NCI-H526 treated with DMSO at 0.1 percent for 48 hours (cell line): ENCODE measurements at regions not wholly inside any gene's neighbourhood (a gene's known extent, or its start where the extent isn't known, plus 50 kb on each side); places are given as distances from the start of the nearest gene placed in this dataset.
"Not testable (repeated sequence)": the region's sequence is repeated elsewhere in the genome, so short reads cannot be mapped to it uniquely, and the experiment has no call there.

Source experiments
- DNase-seq: peaks from one replicate; lab custom pipeline; 2025; lab: John Stamatoyannopoulos, UW

DNA sequence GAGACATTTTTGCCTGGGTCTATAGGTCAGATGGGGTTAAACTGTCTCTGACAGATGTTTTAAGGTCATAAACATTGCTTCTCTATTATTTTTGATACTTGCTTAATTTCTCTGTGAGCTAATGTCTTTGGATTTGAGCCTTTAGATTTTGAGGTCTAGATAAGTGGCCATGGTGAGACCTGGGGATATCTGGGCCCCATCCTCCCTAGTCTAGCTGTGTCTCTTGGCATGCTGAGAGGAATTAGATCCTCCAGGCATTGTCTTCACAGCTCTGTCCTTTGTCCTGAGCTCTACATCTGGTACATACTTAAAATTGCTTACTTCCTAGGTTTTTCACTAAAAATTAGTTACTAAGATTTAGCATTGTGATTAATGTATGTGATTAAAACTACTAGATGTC, 265.0 kb upstream of the NPSR1 start:
- DNase-seq = no peak

DNA sequence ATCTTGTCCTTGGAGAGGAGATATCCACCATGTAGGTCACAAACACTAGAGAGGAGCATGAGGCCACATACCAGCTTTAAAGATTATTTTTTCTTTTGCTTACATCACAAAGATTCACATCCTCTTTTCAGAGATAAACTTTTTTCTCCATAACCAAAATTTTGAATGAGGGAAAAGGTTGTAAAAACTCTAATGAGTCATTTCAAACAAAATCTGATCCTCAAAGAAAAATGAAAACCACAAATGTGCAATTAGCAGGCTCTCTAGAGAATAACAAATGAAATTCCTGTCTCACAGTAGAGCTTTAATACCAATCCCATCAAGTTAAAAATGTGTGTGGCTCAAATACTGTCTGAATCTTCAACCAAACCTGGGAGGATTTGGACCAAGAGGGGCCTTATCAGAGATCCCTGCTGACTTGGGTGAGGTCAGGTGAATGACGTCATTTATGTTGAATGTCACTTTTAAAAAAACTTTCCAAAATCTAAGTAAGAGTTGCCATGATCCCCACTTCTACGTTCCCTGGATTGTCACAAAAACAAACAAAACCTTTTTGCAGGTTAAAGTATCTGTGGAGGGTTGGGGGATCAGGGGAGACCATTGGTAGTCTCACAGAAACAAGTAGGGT, 261.5 kb upstream of the NPSR1 start:
- no peak for DNase-seq

DNA sequence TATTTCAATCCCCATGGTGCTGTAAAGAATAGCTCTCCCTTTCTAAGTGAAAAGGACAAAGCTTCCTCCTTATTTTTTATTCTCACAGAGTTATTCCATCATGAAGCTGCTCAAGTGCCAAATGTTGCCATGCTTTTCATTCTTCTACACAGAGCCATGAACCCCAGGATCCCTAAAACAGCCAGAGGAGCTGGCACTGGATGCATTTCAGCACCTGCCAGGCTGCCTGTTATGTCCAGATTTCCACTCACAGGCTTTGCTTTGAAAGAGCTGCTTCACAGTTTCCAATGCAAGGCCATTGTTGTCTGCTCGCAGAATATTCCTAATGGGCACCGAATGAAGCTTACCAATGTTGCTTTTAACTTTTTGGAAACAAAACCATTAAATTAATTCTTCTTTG, 256.2 kb upstream of the NPSR1 start:
- DNase-seq = no peak

DNA sequence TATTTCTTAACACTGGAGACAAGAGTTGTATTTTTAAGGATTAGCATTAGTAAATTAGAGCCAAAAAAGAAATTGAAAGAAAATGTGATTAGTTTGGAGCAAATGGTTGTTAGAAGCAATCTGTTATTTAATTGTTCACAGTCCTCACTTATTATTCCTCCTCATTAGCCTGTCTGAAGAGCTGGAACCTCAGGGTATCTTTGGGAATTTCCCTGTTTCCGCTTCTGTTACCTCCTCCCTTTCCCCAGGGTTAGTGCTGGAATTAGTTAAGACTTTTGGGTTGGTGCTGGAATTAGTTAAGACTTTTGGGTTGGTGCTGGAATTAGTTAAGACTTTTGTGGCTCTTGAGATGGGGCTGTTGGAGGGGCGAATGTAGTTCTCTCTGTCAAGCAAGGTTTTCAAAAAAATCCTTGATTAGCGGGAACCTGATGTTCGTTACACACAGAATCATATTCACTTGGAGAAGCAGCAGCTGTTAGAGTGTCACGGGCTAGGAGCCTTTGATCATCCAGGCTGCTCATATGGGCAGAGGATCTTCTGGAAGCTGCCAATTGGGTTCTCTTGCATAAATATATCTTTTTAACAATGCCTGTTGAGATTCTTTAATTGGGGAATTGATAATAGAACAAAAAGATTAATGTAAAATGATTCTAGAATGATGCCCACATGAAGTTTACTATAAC, 251.0 kb upstream of the NPSR1 start:
- DNase-seq = no peak

DNA sequence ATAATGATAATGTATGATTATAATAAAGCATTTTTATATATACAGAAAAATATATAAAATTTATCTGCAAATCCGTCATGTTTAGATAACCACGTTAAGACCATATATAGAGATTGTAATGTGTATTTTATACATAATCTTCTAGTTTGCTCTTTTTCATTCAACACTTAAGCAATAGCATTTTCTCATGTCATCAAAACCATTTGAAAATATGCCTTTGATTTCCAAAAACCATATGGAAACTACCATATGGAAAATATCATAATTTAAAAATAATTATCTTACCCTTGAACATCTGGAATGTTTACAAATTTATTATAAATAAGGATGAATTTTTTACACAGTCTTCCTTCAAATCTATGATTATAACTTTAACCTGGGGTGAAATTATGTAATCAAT, 250.4 kb upstream of the NPSR1 start:
- no peak for DNase-seq

DNA sequence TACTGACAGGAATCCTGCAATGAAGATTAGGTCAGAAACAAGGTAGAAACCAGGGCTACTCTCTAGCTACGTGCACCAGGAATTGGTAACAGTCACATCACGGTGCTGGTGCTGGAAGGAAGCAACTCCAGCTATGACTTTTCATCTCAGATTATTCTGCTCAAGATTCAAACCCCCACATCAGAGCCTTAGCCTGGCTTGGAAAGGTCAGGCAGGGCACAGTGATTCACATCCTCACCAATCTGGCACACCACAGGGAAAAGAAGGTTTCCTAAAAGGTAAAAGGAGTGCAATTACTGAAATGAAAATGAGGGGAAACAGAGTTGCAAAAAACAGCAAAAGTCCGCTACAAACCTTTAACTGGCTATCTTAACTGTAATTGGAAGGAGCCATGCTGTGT, 240.2 kb upstream of the NPSR1 start:
- DNase-seq = no peak

DNA sequence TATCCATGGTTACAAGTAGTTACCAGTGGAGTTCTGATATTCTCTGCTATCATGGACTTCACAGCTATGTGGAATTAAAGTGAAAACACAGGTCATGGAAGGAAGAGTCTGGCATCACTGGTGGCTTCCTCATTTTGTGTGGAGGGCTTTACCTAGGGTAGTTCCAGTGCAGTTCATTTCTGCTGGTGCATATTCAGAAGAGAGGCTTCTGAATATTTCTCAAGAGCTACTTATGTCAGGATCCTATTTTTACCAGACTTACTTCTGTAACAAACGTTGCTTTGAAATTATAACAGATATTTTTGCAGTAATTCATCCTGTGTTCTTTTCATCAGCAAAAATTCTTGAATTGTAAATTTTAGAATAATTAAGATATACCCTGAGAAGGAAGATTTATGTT, 236.5 kb upstream of the NPSR1 start:
- no peak for DNase-seq

DNA sequence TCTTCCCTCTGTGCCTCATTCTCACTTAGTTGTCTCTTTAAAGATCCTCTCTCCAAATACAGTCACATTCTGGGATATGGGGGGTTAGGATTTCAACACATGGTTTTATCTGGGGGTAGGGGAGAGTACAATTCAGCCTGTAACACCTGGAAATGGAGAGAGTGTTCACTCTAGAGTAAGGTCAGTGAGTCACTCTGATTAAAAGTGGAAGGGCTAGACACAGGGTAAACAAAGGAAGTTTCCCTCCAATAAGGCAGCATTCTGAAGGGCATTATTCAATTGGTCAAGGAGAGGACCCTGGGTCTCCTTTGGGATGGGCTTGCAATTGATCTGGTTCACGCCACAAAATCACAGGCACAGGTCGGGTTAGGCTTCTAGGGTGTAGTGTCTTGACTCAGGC, 232.8 kb upstream of the NPSR1 start:
- no peak for DNase-seq

DNA sequence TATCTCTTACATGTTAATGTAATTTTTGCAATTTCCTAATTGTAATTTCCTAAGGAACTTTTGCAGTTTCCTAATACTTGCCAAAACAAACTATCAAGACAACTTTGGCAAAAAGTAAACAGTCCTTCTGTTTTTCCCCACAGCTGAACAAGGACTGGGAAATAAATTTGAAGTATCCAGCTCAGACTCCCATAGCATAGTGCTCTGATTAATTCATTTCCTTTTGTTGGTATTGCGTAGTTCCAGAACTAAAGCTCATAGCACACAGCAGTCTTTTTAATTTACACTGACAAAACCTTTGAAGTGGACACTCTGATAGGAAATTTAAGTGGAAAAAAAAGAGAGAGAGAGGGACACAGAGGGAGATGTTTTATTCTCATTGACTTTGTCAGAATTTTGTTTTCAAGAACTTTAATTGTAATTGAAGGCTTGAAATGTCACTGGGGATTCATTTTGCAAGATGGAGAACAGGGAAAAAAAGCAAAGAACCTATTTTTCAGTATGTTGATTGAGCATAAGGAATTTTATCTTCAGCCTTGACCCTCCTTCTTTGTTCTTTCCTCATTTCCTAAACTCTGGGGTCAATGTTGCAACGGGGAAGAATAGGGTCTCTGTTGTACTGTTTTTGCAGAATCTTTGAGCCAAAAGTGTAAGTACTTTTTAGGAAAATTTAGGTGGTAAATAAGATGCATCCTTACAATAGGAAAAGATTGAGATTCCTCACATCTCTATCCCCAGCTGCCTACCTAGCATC, 232.2 kb upstream of the NPSR1 start:
- no peak for DNase-seq

DNA sequence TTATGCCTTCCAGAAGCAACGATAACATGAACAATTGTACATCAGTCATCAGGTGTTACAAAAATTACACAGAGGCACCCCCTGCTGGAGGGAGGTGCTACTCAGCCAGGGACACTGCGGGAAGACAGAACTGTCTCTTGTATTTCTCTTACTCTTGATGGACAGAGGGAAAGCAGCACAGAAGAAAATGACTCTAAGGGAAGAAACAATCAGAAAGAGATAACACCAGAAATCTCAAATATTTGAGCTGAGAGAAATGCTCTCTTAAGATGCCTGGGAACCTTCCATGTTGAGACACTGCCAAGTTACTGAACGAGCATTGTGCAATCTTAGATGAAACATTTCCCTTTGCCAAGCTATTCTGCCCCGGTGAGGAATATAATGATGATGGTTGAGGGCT, 227.6 kb upstream of the NPSR1 start:
- no peak for DNase-seq

DNA sequence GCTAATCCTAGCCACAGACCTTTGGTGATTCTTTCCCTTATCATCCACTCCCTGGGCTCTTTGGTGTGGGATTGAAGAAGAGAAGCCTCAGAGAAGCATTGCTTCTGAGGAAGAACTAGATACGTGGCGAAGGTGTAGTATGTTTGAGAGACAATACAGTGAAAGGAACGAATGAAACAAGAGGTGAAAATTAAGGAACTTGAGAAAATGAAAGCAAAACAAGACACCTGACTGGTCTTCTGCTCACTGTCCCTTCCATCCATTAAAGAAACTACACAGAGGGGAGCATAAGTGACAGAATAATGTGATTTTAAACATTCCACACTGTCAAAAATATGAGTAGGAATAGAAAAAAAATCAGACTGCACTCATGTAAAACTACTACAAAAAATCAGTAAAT, 219.6 kb upstream of the NPSR1 start:
- no peak for DNase-seq

DNA sequence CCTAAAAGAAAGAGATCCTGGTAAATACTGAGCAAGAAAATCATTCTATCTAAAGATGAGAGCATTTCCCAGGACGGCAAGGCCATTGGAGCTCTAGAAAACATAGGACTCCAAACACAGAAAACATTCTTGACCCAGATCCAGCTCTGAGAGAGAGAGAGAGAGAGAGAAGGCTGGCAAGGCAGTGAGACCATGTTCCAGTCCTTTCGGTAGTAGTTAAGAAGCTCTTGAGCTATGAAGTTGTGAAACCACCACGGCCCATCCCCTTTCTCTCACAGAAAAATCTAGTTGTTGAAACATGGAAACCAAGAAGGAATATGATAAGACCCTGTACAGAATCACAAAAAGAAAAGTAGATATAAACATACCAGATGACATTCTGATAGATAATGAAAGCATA, 212.4 kb upstream of the NPSR1 start:
- DNase-seq = no peak

DNA sequence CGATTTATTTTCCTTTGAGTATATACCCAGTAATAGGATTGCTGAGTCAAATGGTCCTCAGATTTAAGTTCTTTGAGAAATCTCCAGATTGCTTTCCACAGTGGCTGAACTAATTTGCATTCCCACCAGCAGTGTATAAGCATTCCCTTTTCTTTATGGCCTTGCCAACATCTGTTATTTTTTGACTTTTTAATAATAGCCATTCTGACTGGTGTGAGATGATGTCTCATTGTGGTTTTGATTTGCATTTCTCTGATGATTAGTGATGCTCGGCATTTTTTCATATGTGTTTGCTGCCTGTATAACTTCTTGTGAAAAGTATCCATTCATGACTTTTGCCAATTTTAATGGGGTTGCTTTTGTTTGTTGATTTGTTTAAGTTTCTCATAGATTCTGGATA, 209.5 kb upstream of the NPSR1 start:
- not testable (repeated sequence) for DNase-seq

DNA sequence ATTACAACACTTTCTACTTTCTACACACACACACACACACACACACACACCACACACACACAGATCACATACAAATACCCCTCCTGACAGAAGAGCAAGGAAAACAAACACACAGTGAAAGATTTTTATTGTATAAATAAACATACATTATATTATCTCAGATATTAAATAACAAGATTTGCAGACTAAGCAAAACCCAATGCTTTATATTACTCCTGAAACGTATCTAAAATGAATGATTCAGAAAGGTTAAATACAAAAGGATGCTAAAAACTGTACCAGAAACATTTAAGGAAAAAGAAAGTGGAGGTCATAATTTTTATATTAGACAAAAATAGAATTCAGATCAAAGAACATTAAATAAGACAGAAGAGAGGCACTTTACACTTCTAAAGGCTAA, 208.3 kb upstream of the NPSR1 start:
- DNase-seq = no peak

DNA sequence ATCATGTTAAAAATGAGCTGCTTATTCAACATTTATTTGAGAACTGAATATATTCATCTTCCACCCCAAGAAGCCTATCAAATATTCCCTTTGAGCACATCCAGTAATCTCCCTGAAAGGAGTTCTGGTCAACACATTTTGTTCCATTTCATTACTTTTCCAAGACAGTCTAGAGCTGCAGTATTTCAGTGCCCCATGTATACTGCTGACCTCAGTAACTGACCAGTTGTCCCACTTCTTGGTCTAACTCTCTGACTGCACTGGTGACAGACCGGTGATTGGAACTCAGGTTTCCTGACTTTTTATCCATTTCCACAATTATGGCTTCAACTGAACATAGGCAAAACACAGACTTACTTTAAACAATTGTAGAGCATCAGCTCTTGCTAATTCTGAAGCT, 206.8 kb upstream of the NPSR1 start:
- DNase-seq = no peak

DNA sequence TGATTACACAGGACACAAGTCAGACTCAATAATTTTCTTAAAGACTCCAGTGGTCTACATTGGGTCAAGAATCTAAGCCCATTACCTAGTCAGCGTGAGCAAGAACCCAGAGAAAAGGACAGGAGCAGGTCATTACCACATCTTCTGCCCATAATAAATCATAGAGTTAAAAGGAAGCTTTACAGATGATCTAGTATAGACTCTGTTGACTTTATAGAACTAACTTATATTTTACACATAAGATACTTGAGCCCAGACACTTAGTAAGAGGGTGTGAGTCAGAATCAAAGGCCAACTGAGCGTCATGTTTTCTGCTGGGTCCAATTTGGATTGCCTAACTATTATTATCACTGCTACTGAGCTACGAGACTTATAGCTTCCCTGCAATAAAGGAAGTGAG, 206.1 kb upstream of the NPSR1 start:
- no peak for DNase-seq

DNA sequence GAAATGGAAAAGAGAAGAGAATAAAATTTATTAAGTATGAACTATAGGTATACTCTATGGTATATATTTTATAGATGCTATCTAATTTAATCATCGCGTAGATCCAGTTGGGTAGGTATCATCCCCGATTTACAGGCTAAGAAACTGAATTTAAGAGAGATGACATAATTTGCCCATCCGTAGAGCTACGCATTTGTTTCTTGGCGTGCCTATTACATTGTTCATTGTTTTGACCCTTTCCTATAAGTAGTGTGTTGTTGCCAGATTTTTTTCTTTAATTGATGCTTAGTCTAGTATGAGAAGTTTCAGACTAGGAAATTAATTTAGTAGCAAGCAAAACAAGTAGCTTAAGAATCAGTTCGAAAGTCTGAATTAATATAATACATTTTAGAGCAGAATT, 205.7 kb upstream of the NPSR1 start:
- no peak for DNase-seq

DNA sequence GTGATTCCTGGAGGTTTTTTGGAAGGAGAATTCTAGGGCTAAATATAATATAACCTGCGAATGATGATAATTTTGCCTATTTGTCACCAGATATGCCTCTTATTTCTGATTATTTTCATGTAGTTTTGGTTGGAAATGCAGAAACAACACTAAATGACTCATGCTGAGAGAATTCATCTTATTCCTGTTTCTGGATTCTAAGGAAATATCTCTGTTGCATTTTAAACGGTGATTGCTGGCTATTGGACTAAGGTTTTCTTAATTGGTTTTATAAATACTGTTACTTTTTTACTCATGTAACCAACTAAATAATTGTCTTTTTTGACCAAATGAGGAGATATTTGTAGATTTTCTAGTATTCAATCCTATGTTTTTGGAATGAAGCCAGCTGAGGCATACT, 204.9 kb upstream of the NPSR1 start:
- DNase-seq = no peak

DNA sequence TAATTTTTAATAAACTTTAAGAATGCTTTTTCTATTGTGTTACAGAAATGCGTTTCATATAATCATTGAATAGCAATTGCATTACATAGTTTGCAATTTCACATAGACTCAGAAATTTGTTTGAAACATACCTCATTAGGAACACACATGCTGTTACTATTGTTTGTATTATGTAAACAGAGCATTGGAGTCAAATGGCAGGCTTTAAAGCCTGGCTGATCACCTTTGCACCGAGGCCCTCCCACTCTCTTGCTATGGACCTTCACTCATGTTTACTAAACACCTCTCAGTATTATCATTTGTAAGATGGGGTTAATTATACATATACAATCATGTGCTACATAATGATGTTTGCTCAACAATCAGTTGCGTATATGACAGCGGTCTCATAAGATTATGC, 203.6 kb upstream of the NPSR1 start:
- DNase-seq = peak; percentile 2

DNA sequence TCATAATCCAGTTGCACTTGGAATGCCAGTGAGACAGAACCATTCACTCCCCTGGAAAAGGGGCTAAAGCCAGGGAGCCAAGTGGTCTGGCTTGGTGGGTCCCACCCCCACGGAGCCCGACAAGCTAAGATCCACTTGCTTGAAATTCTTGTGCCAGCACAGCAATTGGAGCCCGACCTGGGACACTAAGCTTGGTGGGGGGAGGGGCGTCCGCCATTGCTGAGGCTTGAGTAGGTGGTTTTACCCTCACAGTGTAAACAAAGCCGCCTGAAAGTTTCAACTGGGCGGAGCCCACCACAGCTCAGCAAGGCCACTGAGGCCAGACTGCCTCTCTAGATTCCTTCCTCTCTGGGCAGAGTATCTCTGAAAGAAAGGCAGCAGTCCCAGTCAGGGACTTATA, 200.7 kb upstream of the NPSR1 start:
- DNase-seq = no peak

DNA sequence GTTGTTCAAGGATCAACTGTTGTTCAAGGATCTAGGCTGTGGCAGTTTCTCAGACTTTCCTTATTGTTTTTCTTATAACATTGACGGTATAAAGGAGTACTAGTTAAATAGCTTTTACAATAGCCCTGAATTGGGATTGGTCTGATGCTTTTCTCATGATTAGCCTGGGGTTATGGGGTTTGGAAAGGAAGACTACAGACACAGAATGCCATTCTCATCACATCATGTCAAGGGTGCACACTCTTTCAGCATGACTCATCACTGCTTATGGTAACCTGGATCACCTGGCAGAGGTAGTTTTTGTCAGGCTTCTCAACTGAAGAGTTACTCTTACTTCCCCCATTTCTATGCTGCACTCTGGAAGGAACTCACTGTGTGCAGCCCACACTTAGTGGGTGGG, 194.2 kb upstream of the NPSR1 start:
- DNase-seq = no peak

DNA sequence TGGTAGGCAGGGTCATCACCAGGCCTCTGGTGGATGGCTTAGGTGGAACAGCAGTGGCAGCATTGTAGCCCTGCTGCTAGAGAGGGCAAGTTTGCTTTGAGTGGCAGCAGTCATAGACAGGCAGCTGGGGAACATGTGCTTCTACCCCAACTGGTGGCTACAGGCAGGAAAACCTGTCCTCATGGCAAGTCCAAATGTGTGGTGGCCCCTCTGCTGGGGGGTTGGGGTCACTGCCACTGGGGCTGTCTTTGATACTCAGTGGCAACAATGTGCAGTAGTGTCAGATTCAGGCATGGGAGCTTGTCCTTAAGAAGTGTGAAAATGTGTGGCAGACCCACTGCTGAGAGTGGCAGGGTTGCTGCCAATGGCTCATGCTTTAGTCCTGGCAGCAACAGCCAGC, 186.2 kb upstream of the NPSR1 start:
- DNase-seq = no peak

DNA sequence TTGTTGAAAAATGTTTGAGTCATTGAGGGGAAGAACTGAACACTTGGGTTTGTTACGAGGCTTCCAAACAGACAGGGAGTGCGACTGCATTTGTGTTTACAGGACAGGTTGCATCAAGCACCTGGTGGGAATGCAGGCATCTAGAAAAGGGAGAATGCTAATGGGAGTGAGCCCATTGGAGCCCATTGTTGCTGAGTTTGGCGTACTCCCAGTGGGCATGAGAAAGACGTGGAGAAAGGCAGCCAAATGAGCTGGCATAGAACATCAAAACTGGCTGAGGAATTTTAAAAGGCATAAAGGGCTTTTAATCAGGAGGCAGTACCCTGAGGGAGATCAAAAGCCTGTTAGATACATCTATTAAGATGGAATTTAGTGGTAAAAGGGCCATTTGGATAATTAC, 171.6 kb upstream of the NPSR1 start:
- DNase-seq = no peak
